OCI-LY7 (cell line): ENCODE measurements at regions not wholly inside any gene's neighbourhood (a gene's known extent, or its start where the extent isn't known, plus 50 kb on each side); places are given as distances from the start of the nearest gene placed in this dataset.

Experiments used
- BruUV-seq: library from RNA; stranded (reverse); fragments of 400-500 nt; replicated peaks from 2 replicates; lab custom pipeline; 2021; lab: Mats Ljungman, UMichigan
- CTCF ChIA-PET: fragments of 300-600 bp; sonication (Branson Sonifier 250); formaldehyde crosslinking; loops from one replicate; lab custom pipeline; 2022; ENCODE audit warnings: antibody characterized with exemption; ENCODE audit not compliant: unreplicated experiment; lab: Charles Lee
- POLR2A ChIA-PET: fragments of 300-600 bp; sonication (Branson Sonifier 250); formaldehyde crosslinking; loops from one replicate; lab custom pipeline; 2022; ENCODE audit warnings: antibody characterized with exemption; lab: Charles Lee
- DNase-seq: peaks from one replicate; pipeline ENCODE4 v3.0.0-alpha.2; 2015; ENCODE audit warnings: low spot score
- H2AFZ ChIP-seq: fragments of 200-600 bp; sonication (generic), shearing (Covaris generic); 2 replicates; pipeline ENCODE4 v1.6.1; 2014; ENCODE audit warnings: mild to moderate bottlenecking, antibody characterized with exemption, low read length, moderate library complexity
- H3K27ac ChIP-seq: fragments of 200-600 bp; sonication (generic); 2 replicates; pipeline ENCODE4 v1.5.1; 2014; ENCODE audit warnings: mixed run types, low read depth, mild to moderate bottlenecking, moderate library complexity, low read length, inconsistent platforms; ENCODE audit not compliant: poor library complexity, severe bottlenecking
- H3K36me3 ChIP-seq: fragments of 200-600 bp; sonication (generic); 2 replicates; pipeline ENCODE4 v1.6.1; 2014; ENCODE audit warnings: mild to moderate bottlenecking, antibody characterized with exemption, low read length, moderate library complexity, mixed read lengths; ENCODE audit not compliant: insufficient read depth
- H3K4me1 ChIP-seq: fragments of 200-600 bp; sonication (generic); 2 replicates; pipeline ENCODE4 v1.5.1; 2014; ENCODE audit warnings: mild to moderate bottlenecking, low read length; ENCODE audit not compliant: insufficient read depth, poor library complexity, severe bottlenecking
- H3K4me2 ChIP-seq: fragments of 200-600 bp; sonication (generic); 2 replicates; pipeline ENCODE4 v1.6.1; 2014; ENCODE audit warnings: mild to moderate bottlenecking, low read length
- H3K4me3 ChIP-seq: fragments of 200-600 bp; sonication (generic); 2 replicates; pipeline ENCODE4 v1.5.1; 2014; ENCODE audit warnings: mild to moderate bottlenecking, low read depth, low read length; ENCODE audit not compliant: poor library complexity, severe bottlenecking
- H3K79me2 ChIP-seq: fragments of 200-600 bp; sonication (generic); 2 replicates; pipeline ENCODE4 v1.6.1; 2016; ENCODE audit warnings: low read depth, mild to moderate bottlenecking, low read length, moderate library complexity, mixed read lengths; ENCODE audit not compliant: insufficient read depth
- H3K9me2 ChIP-seq: fragments of 200-600 bp; sonication (generic); 2 replicates; pipeline ENCODE4 v1.6.1; 2016; ENCODE audit warnings: mild to moderate bottlenecking, low read length, mixed read lengths; ENCODE audit not compliant: insufficient read depth
- H3K9me3 ChIP-seq: fragments of 200-600 bp; sonication (generic); 2 replicates; pipeline ENCODE4 v1.6.1; 2014; ENCODE audit warnings: mild to moderate bottlenecking, mixed run types, low read length, mixed read lengths
- H4K20me1 ChIP-seq: fragments of 200-600 bp; sonication (generic); 2 replicates; pipeline ENCODE4 v1.6.1; 2014; ENCODE audit warnings: mild to moderate bottlenecking, antibody characterized with exemption, low read length, moderate library complexity, mixed read lengths; ENCODE audit not compliant: insufficient read depth
- CTCF ChIP-seq: fragments of 200-600 bp; sonication (generic); conservative IDR thresholded peaks from 2 replicates; pipeline ENCODE4 v1.5.1; 2014; ENCODE audit warnings: mild to moderate bottlenecking, antibody characterized with exemption, low read length, moderate library complexity, mixed read lengths
- EZH2phosphoT487 ChIP-seq: fragments of 200-600 bp; sonication (generic); IDR thresholded peaks from 2 replicates; pipeline ENCODE4 v1.6.1; 2018; ENCODE audit warnings: low read depth, borderline replicate concordance, mild to moderate bottlenecking, mixed run types, antibody characterized with exemption, low read length, moderate library complexity, mixed read lengths
- intact Hi-C: fragments of 100-400 bp; cut with micrococcal nuclease; formaldehyde crosslinking; loops from one replicate; pipeline ENCODE4 v1.10.0; 2022; ENCODE audit not compliant: unreplicated experiment

GRCh38 chr2:54024576-54024975 is 53.8 kb upstream of the PSME4 start:
- no peaks in the 10 kb centered on the region for H3K9me2 ChIP-seq
- no peaks in the 10 kb centered on the region for H4K20me1 ChIP-seq
- H3K36me3 ChIP-seq, result peaks cover 4% of the 10 kb centered on the region; the same call in 1 of the 2 replicates
- POLR2A ChIA-PET, result no interaction called here
- H3K4me3 ChIP-seq, result no peak overlapping the region
- CTCF ChIA-PET, result no interaction called here
- H2AFZ ChIP-seq, result no peak overlapping the region
- H3K4me1 ChIP-seq, result no peaks in the 10 kb centered on the region
- peaks cover 22% of the 10 kb centered on the region; the same call in 1 of the 2 replicates for H3K9me3 ChIP-seq
- H3K4me2 ChIP-seq, result no peak overlapping the region
- TF ChIP-seq EZH2phosphoT487, result no peak
- no peak for TF ChIP-seq CTCF
- DNase-seq, result no peak
- H3K79me2 ChIP-seq, result no peaks in the 10 kb centered on the region
- H3K27ac ChIP-seq, result no peak overlapping the region
- no TSS peak for BruUV-seq
- intact Hi-C loops, result no loop called here

GRCh38 chr2:54021702-54022101 is 50.9 kb upstream of the PSME4 start:
- POLR2A ChIA-PET, result interaction anchor here (0.6 kb wide), 1 partner anchor 52 kb away, joined by 3 read pairs; no protein-coding TSS in a partner anchor
- peaks cover 4% of the 10 kb centered on the region; the same call in 1 of the 2 replicates for H3K36me3 ChIP-seq
- no peaks in the 10 kb centered on the region for H4K20me1 ChIP-seq
- peaks cover 22% of the 10 kb centered on the region; the same call in 1 of the 2 replicates for H3K9me3 ChIP-seq
- H3K9me2 ChIP-seq, result no peaks in the 10 kb centered on the region
- BruUV-seq, result no TSS peak
- no peak for TF ChIP-seq CTCF
- no peak for TF ChIP-seq EZH2phosphoT487
- no peaks in the 10 kb centered on the region for H3K4me1 ChIP-seq
- no peak overlapping the region for H2AFZ ChIP-seq
- H3K79me2 ChIP-seq, result no peaks in the 10 kb centered on the region
- intact Hi-C loops, result no loop called here
- H3K4me3 ChIP-seq, result no peak overlapping the region
- H3K4me2 ChIP-seq, result no peak overlapping the region
- H3K27ac ChIP-seq, result no peak overlapping the region
- CTCF ChIA-PET, result no interaction called here
- DNase-seq, result no peak

- H3K4me2 ChIP-seq, result no peak overlapping the region
- no peaks in the 10 kb centered on the region for H3K79me2 ChIP-seq
- no peaks in the 10 kb centered on the region for H3K4me1 ChIP-seq
- TF ChIP-seq CTCF (no peak), EZH2phosphoT487 (no peak)
- H3K9me2 ChIP-seq, result no peaks in the 10 kb centered on the region
- BruUV-seq, result no TSS peak
- no peak overlapping the region for H3K27ac ChIP-seq
- H3K36me3 ChIP-seq, result peaks cover 4% of the 10 kb centered on the region; the same call in 1 of the 2 replicates
- no peak overlapping the region for H2AFZ ChIP-seq
- POLR2A ChIA-PET, result interaction anchor here (0.8 to 1.2 kb wide), 2 partner anchors 10 to 21 kb away, joined by 3 to 7 read pairs; no protein-coding TSS in a partner anchor
- H4K20me1 ChIP-seq, result no peaks in the 10 kb centered on the region
- H3K9me3 ChIP-seq, result peaks cover 22% of the 10 kb centered on the region; the same call in 1 of the 2 replicates
- H3K4me3 ChIP-seq, result no peak overlapping the region
- DNase-seq, result no peak
- intact Hi-C loops, result no loop called here
- CTCF ChIA-PET, result no interaction called here
These were observed 50.1 kb upstream of the PSME4 start for GRCh38 chr2:54020793-54021414.
